GM12892 (cell line): ENCODE measurements at regions not wholly inside any gene's neighbourhood (a gene's known extent, or its start where the extent isn't known, plus 50 kb on each side); places are given as distances from the start of the nearest gene placed in this dataset.
"Not testable (repeated sequence)": the region's sequence is repeated elsewhere in the genome, so short reads cannot be mapped to it uniquely, and the experiment has no call there.

ENCODE experiments used
- DNase-seq: peaks from one replicate; pipeline ENCODE4 v3.0.0; 2011; ENCODE audit not compliant: insufficient read length
- FAIRE-seq: peaks from 2 replicates; lab custom pipeline; 2011; peaks lifted over from hg19 to GRCh38; lab: Jason Lieb, UNC
- POLR2A ChIP-seq: IDR thresholded peaks from 2 replicates; pipeline ENCODE4 v1.6.1; 2011; ENCODE audit warnings: low read depth, low read length, control low read depth
- POLR2AphosphoS5 ChIP-seq: IDR thresholded peaks from 2 replicates; pipeline ENCODE4 v1.6.1; 2011; ENCODE audit warnings: low read depth, low read length, control low read depth
- TAF1 ChIP-seq: IDR thresholded peaks from 2 replicates; pipeline ENCODE4 v1.6.1; 2011; ENCODE audit warnings: low read depth, mild to moderate bottlenecking, control low read depth, low read length, borderline replicate concordance

DNA sequence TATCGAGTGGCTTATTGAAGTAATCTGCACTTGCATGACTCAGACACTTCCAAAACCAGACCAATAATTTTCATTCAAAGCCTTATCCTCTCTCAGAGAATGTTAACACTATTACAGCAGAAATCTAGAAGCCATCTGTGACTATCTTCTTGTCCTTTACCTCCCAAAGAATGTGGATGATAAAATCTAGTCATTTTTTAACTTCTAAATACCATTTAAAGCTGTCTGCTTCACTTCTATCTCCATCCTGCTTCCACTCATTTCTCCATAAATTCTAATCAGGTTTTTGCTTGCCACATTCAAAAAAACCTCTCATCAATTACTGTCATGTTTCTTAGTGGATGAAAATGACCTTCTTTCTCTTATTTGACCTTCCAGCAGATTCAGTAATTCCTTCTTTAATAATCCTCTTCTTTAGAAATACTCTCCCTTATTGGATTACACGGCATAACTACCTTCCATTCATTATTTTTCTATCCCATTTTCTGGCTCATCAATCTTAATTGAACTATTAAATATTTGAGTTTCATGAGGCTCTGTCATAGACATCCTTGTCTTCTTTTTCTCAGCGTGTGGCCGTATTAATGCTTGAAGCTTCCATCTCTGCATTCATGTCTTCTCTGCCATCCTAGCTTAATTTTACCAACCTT is 1999.4 kb downstream of the MRPL39 start:
- DNase-seq = no peak
- no peak for FAIRE-seq
- no peak for TF ChIP-seq POLR2A
- TF ChIP-seq TAF1 = no peak
- TF ChIP-seq POLR2AphosphoS5 = no peak

DNA sequence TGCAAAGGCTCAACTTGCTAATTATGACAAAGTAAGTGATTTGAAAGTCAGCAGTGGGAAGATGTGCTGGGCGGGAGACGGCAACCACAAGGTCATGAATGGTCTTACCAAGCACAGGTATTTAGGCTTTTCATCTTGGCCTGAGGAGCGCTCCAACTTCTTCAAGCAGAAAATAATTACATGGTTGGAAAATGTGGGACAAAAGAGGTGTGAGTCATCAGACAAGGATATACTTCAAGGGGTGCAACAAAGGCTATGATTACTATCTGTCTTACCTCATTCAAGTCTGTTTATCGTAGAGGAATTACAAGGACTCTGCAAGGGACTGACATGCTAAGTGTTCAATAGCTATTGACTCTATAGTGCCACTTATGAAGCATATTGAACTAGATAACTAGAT is 2005.7 kb downstream of the MRPL39 start:
- no peak for TF ChIP-seq POLR2AphosphoS5
- no peak for TF ChIP-seq POLR2A
- no peak for TF ChIP-seq TAF1
- no peak for DNase-seq
- no peak for FAIRE-seq

DNA sequence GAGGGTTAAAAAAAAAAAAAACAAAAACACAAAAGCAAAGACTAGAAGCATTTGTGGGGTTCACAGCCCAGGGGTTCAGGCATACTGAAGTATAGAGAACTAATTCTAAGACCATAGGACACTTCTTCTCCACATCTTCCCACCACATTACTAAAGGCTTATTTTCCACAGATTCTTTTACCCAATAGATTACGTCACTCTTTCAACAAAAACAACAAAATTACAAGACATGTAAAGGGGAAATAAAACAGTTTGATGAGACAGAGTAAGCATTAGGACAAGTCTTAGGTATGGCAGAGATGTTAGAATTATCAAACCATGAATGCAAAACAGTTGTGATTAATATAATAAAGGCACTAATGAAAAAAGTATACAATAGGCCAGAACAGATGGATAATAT is 2013.7 kb downstream of the MRPL39 start:
- DNase-seq = no peak

DNA sequence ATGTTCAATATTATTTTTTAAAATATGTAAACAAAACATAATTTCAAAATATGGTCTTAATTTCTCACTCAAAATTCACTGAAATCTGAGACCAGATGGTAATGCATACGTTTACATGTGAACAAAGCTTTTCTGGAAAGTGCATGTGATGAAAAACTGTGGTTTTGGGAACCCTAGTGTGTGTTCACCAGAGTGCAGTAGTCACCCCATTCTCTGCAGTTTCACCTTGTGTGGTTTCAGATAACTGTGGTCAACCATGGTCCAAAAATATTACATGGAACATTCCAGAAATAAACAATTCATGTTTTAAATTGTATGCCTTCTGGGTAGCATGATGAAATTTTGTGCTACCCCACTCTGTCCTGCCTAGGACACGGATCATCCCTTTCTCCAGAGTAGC is 2021.9 kb downstream of the MRPL39 start:
- DNase-seq (no peak), FAIRE-seq (no peak)
- no peak for TF ChIP-seq POLR2A
- no peak for TF ChIP-seq TAF1

More for the DNA sequence above, 2013.7 kb downstream of the MRPL39 start:
- no peak for FAIRE-seq
- TF ChIP-seq POLR2A (no peak), TAF1 (no peak)

DNA sequence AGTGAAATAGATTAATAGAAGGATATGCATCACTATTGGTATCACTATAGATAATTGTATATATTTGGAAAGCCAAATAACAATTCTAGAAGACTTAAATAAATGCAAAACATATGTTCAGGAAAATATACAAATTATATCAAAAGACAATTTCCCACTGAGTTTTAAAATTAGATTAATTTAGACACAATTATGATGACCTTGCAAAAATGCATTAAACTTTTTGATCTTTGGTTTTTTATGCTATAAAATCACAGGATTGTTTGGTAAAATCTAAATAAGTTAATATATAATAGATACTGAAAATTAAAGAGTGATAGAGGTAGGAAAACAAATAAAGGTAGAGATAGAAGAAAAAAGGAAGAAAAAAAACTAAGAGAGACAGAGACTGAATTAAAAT is 2027.7 kb downstream of the MRPL39 start:
- TF ChIP-seq TAF1 (no peak), POLR2A (no peak), POLR2AphosphoS5 (no peak)
- no peak for DNase-seq
- FAIRE-seq = no peak

DNA sequence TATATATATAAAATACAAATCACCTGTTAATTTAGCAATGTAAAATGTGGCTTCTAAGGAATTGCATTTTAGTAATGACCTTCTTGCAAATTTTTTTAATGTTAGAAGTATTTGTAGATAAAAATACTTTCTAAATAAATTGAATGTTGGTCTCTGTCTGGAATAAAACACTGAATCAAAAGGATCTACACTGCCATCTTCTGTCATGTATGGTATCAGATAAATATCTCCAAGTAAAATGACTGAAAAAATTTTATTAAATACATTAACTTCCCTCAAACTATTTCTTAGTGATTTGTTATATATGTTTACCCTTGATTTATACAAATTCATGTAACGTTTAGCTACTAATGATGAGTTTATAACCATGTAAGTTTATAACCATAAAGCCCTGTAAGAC is 2029.3 kb downstream of the MRPL39 start:
- TF ChIP-seq TAF1 (no peak), POLR2AphosphoS5 (no peak), POLR2A (no peak)
- DNase-seq = no peak
- no peak for FAIRE-seq

DNA sequence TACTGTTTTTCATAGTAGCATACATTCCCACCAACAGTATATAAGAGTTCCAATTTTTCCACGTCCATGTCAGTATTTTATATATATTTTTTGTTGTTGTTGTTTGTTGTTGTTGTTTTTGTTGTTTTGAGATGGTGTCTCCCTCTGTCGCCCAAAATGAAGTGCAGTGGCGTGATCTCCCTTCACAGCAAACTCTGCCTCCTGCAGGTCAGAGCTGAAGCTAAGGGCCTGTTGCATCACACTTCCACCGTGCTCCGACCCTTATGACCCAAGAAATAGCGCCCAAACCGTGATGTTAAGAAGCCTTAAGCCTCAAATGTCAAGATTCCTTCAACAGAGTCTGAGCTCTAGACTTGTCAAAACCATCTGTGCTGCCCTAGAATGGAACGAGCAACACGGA is 2032.3 kb downstream of the MRPL39 start:
- TF ChIP-seq TAF1 (no peak), POLR2AphosphoS5 (no peak), POLR2A (no peak)
- no peak for FAIRE-seq
- no peak for DNase-seq

DNA sequence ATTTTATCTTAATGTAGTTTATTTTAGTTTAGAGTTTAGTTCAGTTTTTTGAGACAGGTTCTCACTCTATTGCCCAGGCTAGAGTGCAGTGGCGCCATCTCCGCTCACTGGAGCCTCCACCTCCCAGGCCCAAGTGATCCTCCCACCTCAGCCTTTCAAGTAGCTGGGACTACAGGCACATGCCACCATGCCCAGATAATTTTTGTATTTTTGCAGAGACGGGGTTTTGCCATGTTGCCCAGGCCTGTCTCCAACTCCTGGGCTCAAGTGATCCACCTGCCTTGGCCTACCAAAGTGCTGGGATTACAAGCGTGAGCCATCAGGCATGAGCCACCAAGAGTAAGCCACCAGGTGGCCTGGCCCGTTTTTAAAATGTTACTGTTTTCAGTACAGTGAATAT is 2058.4 kb downstream of the MRPL39 start:
- not testable (repeated sequence) for FAIRE-seq, DNase-seq

DNA sequence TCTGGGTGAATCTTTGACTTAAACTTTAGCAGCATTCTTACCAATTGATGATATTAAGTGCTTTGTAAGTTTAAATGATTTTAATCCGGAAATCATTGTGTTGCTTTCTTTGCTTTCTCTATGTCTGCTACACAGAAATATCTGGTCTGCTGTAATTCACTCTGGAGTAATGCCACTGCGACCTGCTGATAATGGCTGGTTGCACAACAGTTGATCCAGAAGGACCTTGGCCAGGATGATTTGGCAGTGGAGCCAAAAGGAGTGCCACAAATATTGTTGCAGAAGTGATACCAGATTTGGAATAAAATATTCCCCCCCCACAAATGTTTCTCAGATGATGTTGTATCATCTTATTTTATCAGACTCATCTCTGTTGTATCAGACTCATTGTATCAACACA is 2063.9 kb downstream of the MRPL39 start:
- no peak for DNase-seq
- TF ChIP-seq POLR2AphosphoS5 (no peak), TAF1 (no peak), POLR2A (no peak)
- FAIRE-seq = no peak

DNA sequence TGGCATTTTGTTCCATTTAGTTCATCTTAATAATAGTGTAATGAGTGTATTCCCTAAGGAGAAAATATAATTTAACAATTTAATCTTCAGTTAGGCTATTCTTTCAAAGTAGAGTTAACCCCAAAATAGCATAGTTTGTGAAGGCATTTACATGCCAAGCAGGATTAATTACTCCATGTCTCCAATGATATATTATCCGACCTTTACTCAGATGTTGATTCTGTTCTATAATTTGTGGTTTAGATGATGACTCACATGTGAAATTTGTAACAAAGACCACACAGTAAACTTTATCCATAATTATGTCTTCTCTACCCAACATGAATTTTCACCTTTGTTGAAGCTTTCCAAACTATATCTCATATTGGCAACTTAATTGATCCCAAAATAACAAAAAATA is 2065.2 kb downstream of the MRPL39 start:
- FAIRE-seq = no peak
- TF ChIP-seq POLR2AphosphoS5 (no peak), TAF1 (no peak), POLR2A (no peak)
- DNase-seq = no peak

DNA sequence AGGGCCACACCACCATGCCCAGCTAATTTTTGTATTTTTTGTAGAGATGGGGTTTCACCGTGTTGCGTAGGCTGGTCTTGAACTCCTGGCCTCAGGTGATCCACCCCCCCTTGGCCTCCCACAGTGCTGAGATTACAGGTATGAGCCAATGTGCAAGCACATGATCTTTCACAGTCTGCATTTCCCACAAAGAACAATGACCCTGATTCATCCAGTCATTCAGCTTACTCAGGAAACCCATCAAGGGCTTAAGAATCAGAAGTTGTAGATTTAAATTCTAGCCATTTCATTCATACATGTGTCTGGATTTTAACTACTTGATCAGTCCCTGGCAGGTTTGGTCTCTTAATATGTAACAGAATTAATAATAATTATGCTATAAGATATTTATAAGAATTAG is 2065.7 kb downstream of the MRPL39 start:
- TF ChIP-seq POLR2AphosphoS5 (no peak), TAF1 (no peak), POLR2A (no peak)
- no peak for FAIRE-seq
- DNase-seq = no peak

DNA sequence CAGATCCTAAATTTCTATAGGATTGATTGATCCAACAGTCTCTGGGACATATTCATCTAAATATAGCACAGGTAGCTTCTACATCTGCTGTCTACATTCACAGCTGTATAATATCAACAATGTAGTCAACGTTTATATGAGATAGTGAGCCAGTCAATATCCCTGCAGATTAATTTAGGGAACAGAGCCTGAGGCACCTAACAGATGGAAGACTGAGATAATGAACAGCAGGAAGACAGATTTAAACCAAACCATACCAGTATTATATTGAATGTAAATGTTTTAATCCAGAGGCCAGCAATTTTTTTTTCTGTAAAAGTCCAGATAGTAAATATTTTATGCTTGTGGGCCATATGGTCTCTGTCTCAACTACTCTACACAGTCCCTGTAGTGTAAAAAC is 2072.4 kb downstream of the MRPL39 start:
- FAIRE-seq (no peak), DNase-seq (no peak)
- no peak for TF ChIP-seq TAF1
- TF ChIP-seq POLR2A = no peak
- TF ChIP-seq POLR2AphosphoS5 = no peak

DNA sequence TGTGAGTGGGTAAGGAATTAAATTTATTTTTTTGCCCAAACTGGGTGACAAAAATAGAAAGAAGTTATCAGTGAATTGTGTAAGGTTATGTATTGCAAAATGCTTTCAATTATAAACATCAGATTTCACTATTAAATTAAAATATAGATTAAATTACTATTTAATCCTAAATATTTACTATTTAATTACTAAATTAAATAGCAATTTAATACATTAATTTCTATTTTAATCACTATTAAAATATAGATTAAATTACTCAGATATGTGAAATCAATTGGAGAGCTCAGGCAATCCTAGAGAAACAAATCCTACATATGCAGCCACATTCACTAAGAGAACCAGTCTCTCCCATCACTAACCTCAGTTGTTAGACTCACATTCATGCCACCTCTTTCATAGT is 2075.8 kb downstream of the MRPL39 start:
- DNase-seq = no peak
- TF ChIP-seq POLR2A = no peak
- no peak for TF ChIP-seq POLR2AphosphoS5
- no peak for TF ChIP-seq TAF1
- no peak for FAIRE-seq

DNA sequence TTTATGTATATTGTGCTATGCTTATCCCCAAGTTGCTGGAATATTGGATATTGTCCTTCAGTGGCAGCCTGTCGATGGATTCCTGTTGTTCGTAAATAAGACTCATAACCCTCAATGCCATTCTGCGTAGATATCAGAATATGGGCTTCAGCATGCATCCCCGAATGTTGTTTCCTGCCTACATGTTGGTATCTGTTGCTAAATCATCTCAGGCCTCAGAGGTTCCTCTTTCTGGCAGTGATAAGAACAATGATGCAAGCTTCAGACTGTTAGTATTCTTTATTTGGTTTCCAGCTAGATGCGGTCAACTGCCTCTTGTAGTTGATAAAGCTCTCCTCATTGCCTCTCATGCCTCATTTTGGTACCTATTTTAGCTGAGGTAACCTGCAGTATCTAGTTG is 2082.6 kb downstream of the MRPL39 start:
- FAIRE-seq (no peak), DNase-seq (no peak)
- TF ChIP-seq POLR2A (no peak), TAF1 (no peak), POLR2AphosphoS5 (no peak)
